Fibroblast of upper back skin (primary cell): ENCODE measurements at regions not wholly inside any gene's neighbourhood (a gene's known extent, or its start where the extent isn't known, plus 50 kb on each side); places are given as distances from the start of the nearest gene placed in this dataset.
A peak's percentile ranks its signal among the peaks of the same experiment; 100 is the strongest.

ENCODE experiments used
- DNase-seq: peaks from one replicate; pipeline ENCODE4 v3.0.0-alpha.2; 2013

GRCh38 chr13:107548338-107548737 is 667.0 kb downstream of the LIG4 start:
- no peak for DNase-seq

GRCh38 chr13:107545946-107546502 is 669.3 kb downstream of the LIG4 start:
- DNase-seq, result no peak

- no peak for DNase-seq
Measured at GRCh38 chr13:107534548-107534947, 680.8 kb downstream of the LIG4 start.

- no peak for DNase-seq
Measured at GRCh38 chr13:107531816-107532215, 683.5 kb downstream of the LIG4 start.

- DNase-seq, result no peak
Measured at GRCh38 chr13:107531180-107531579, 684.2 kb downstream of the LIG4 start.

- DNase-seq, result no peak
Measured at GRCh38 chr13:107529035-107529434, 686.3 kb downstream of the LIG4 start.

- DNase-seq, result no peak
Measured at GRCh38 chr13:107518780-107519179, 696.6 kb downstream of the LIG4 start.

- DNase-seq, result peak; percentile 11
Measured at GRCh38 chr13:107518292-107518691, 697.0 kb downstream of the LIG4 start.

GRCh38 chr13:107516517-107516916 is 698.8 kb downstream of the LIG4 start:
- DNase-seq, result no peak

GRCh38 chr13:107512551-107512950 is 702.8 kb downstream of the LIG4 start:
- DNase-seq, result no peak

- no peak for DNase-seq
Measured at GRCh38 chr13:107497661-107498060, 717.7 kb downstream of the LIG4 start.

GRCh38 chr13:107493266-107493665 is 722.1 kb downstream of the LIG4 start:
- no peak for DNase-seq

GRCh38 chr13:107482688-107483087 is 732.6 kb downstream of the LIG4 start:
- DNase-seq, result no peak

- no peak for DNase-seq
Measured at GRCh38 chr13:107480130-107480529, 735.2 kb downstream of the LIG4 start.

- DNase-seq, result no peak
Measured at GRCh38 chr13:107477772-107478379, 737.5 kb downstream of the LIG4 start.

- peak; percentile 71 for DNase-seq
Measured at GRCh38 chr13:107475753-107476453, 739.4 kb downstream of the LIG4 start.

- DNase-seq, result no peak
Measured at GRCh38 chr13:107473253-107473652, 742.1 kb downstream of the LIG4 start.

GRCh38 chr13:107466326-107467099 is 748.8 kb downstream of the LIG4 start:
- DNase-seq, result peak; percentile 52

- no peak for DNase-seq
Measured at GRCh38 chr13:107462501-107462900, 752.8 kb downstream of the LIG4 start.

GRCh38 chr13:107461751-107462150 is 753.6 kb downstream of the LIG4 start:
- DNase-seq, result no peak

- DNase-seq, result peak; percentile 58
Measured at GRCh38 chr13:107459430-107459829, 755.9 kb downstream of the LIG4 start.

GRCh38 chr13:107458269-107458668 is 757.1 kb downstream of the LIG4 start:
- DNase-seq, result no peak

- DNase-seq, result no peak
Measured at GRCh38 chr13:107457686-107458085, 757.6 kb downstream of the LIG4 start.

GRCh38 chr13:107456431-107456830 is 758.9 kb downstream of the LIG4 start:
- no peak for DNase-seq
